AG04449 (cell line): ENCODE measurements at regions not wholly inside any gene's neighbourhood (a gene's known extent, or its start where the extent isn't known, plus 50 kb on each side); places are given as distances from the start of the nearest gene placed in this dataset.

Experiments
- CTCF ChIA-PET: fragments of 350-600 bp; formaldehyde crosslinking; extraction: SDS; loops from one replicate; lab custom pipeline; 2021; ENCODE audit warnings: antibody characterized with exemption; lab: Yijun Ruan, JAX
- POLR2A ChIA-PET: fragments of 400-600, 350-600 bp; formaldehyde crosslinking; extraction: SDS; loops from one replicate; lab custom pipeline; 2020; ENCODE audit warnings: antibody characterized with exemption, inconsistent platforms; lab: Yijun Ruan, JAX
- DNase-seq: peaks from one replicate; pipeline ENCODE4 v3.0.0-alpha.2; 2010; ENCODE audit warnings: low read depth, low spot score
- H3K4me3 ChIP-seq: 2 replicates; pipeline ENCODE4 v1.5.1; 2011; ENCODE audit warnings: low read depth, mild to moderate bottlenecking, control low read depth, low read length
- CTCF ChIP-seq: IDR thresholded peaks from one replicate; pipeline ENCODE4 v1.5.1; 2011; ENCODE audit warnings: mild to moderate bottlenecking, moderate library complexity, low read length, control low read depth, inconsistent platforms; ENCODE audit not compliant: insufficient read depth; ENCODE audit errors: missing control alignments

DNA sequence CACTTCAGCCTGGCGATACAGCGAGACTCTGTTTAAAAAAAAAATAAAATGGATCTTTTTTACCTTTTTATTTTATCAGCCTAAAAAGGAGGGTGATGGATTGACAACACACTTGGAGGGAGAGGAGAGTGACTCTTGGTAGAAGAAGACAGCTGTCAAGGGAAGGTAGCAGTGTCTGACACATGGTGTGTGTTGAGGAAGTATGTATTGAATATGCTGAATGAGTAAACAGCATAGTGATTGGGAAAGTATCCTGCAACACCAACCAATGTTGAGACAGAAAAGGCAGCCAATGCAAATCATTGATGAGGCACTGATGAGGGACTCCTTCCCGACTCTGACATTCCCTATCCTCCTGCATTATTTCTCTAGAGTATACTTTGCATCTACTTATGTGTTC lies 306.4 kb downstream of the LPIN1 start:
- ChIA-PET POLR2A (no interaction called here), CTCF (no interaction called here)
- no peak overlapping the region for H3K4me3 ChIP-seq
- no peak for TF ChIP-seq CTCF
- no peak for DNase-seq

GRCh38 chr2:12054956-12055618 lies 308.7 kb downstream of the LPIN1 start:
- ChIA-PET CTCF (no interaction called here), POLR2A (no interaction called here)
- H3K4me3 ChIP-seq = no peak overlapping the region
- no peak for TF ChIP-seq CTCF
- DNase-seq = no peak

DNA sequence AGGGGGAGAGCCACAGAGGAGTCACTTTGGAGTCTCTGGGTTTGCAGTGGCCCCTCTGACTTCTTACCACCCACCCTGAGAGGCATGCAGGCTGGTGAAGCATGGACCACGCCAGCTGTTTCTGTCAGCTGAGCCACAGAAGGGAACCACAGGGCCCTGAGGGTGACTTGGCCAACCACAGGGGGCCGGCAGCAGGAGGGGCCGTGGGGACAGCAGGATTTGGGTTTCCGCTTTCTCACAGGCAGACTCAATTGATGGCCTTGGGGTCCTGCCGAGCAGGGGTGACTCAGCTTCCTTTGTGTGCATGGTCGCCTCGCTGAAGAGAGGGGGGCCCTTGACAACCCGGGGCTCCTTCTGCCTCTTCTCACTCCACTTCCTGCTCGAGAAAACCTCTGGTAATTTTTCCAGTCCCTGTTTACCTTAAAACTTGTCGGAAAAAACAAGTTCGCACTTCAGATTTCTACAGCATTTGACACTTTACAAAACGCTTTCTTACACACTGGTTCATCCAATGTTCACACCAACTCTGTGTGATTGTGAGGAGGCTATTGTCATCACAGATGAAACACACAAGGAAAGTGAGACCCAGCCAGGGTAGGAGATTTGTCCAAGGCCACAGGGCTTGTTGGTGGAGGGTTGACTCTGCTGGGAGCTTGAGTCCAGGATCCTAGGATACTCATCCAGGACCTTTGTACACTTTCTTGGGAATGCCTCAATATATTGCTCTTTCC lies 311.2 kb downstream of the LPIN1 start:
- CTCF ChIA-PET = no interaction called here
- no peak for DNase-seq
- POLR2A ChIA-PET = no interaction called here
- no peak for TF ChIP-seq CTCF
- H3K4me3 ChIP-seq = no peak overlapping the region

DNA sequence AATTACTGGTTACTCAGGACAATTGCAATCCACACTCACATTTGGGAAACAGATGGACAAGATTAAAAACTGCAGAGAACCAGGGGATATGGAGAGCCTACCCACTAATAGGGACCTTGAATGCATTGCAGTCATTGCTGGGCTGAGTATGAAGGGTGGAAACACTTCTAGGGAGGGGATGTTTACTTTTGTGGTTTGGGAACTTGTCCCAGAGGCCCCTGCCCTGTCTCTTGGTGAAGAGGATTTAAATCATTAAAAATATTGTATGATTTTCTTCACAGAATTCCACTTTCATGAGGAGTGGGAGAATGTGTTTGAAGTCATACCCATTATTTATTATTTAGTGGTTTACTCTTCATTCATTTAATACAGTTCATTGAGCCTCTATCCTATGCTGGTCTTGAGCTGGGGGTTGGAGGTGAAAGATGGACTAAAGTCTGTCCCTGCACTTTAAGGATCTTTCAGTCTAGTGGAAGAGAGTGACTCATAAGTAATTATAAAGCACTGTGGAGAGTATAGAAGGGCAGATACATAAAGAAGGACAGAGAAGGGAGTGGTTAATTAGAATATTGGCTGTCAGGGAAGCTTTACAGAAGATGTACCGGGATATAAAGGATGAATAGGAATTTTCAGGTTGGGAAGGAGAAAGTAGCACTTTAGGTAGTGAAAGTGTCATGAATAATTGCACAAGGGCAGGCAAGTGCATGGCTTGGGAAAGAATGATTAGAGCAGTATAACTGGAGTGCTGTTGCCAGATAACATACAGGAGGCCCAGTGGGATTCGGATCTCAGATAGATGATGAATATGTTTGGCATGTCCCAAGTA lies 313.4 kb downstream of the LPIN1 start:
- POLR2A ChIA-PET = no interaction called here
- H3K4me3 ChIP-seq = no peak overlapping the region
- CTCF ChIA-PET = no interaction called here
- DNase-seq = no peak
- no peak for TF ChIP-seq CTCF

DNA sequence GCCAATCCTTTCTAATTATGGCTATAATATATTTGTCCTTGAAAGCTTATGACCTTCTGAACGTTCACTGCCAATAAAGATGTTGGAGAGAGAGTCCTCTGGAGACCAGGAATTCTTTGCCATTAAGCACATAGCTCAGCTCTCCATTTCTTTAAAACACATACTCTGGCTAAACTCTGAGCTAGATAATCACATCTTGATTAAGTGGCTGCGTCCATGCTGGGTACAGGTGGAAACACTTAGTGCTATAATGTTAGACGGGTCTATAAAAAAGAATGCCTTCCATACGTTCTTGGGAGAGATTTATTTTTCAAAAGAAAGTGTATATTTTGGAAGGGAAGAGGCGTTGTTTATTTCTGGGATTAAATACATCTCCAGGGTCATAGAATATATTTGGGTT lies 314.5 kb downstream of the LPIN1 start:
- no peak overlapping the region for H3K4me3 ChIP-seq
- POLR2A ChIA-PET = no interaction called here
- CTCF ChIA-PET = no interaction called here
- no peak for DNase-seq
- no peak for TF ChIP-seq CTCF
